ENCODE measurements at regions not wholly inside any gene's neighbourhood (a gene's known extent, or its start where the extent isn't known, plus 50 kb on each side); places are given as distances from the start of the nearest gene placed in this dataset.

DNA sequence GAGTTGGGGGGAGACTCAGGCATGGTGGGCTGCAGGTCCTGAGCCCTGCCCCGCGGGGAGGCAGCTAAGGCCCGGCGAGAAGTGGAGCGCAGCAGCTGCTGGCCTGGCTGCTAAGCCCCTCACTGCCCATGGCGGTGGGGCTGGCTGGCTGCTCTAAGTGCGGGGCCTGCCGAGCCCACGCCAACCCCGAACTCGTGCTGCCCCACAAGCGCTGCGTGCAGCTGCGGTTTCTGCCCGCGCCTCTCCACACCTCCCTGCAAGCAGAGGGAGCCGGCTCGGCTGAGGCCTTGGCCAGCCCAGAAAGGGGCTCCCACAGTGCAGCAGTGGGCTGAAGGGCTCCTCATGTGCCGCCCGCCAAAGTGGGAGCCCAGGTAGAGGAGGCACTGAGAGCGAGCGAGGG is 1355.1 kb upstream of the WWC1 start:
- 94 to 95% methylated on average over 22 of the region's 22 CpGs for whole genome bisulfite sequencing, 2 donors
- Histone ChIP-seq H3K27me3 (no peaks in the 10 kb centered on the region), H3K9me3 (no peaks in the 10 kb centered on the region), H3K36me3 (no peaks in the 10 kb centered on the region), H3K27ac (no peak overlapping the region), H3K4me1 (no peaks in the 10 kb centered on the region), H3K4me3 (no peak overlapping the region)
- FAIRE-seq: no peak
- DNase-seq: no peak
- TF ChIP-seq, protein P1, sequence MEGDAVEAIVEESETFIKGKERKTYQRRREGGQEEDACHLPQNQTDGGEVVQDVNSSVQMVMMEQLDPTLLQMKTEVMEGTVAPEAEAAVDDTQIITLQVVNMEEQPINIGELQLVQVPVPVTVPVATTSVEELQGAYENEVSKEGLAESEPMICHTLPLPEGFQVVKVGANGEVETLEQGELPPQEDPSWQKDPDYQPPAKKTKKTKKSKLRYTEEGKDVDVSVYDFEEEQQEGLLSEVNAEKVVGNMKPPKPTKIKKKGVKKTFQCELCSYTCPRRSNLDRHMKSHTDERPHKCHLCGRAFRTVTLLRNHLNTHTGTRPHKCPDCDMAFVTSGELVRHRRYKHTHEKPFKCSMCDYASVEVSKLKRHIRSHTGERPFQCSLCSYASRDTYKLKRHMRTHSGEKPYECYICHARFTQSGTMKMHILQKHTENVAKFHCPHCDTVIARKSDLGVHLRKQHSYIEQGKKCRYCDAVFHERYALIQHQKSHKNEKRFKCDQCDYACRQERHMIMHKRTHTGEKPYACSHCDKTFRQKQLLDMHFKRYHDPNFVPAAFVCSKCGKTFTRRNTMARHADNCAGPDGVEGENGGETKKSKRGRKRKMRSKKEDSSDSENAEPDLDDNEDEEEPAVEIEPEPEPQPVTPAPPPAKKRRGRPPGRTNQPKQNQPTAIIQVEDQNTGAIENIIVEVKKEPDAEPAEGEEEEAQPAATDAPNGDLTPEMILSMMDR (IDR thresholded peaks at IDR 0.05): no peak
- intact Hi-C loops (cut with DNase I): no loop called here
- ATAC-seq: no peak

DNA sequence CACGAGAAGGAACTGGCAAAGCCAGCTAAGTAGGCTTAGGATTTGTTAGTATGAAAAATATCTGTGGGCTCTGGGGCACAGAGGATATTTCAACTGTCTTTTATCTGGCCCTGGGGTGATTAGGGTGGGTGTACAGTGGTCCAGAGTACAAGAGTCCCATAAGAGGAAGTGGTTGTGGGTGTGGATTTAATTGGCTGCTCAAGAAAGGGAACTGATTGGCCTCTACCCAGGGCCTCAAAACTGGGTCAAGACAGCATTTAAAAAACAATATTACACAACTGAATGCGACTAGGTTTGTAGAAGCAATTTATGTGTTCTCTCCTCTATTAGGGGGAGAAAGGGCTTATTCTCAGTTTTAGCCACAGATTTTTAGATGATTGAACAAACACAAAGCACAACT is 1353.4 kb upstream of the WWC1 start:
- Histone ChIP-seq H3K4me1 (no peaks in the 10 kb centered on the region), H3K36me3 (no peaks in the 10 kb centered on the region), H3K27me3 (no peaks in the 10 kb centered on the region), H3K9me3 (no peaks in the 10 kb centered on the region), H3K27ac (no peak overlapping the region), H3K4me3 (no peak overlapping the region)
- intact Hi-C loops (cut with DNase I): no loop called here
- ATAC-seq: no peak
- TF ChIP-seq, protein P1 (IDR thresholded peaks at IDR 0.05): no peak
- WGBS, 2 donors: 60 to 73% methylated on average over 2 of the region's 2 CpGs
- no peak for DNase-seq
- FAIRE-seq: no peak

DNA sequence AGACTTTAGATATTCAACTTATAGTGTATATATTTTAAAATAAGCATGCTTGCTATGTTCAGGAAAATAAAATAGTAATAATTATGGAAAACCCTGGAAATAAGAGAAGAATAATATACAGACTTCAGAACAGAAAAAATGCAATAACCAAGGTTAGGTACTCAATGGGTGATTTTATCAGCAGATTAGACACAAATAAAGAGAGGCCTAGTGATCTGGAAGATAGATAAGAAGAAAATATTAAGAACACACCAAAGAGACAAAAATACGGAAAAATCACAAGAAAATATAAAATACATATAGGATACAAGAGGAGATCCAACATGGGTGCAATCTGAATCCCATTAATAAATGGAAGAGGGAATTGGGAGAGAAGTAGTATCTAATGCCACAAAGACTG is 1348.5 kb upstream of the WWC1 start:
- TF ChIP-seq, protein P1 (IDR thresholded peaks at IDR 0.05): no peak
- DNase-seq: no peak
- intact Hi-C loops (cut with DNase I): no loop called here
- no peak overlapping the region for H3K4me3 ChIP-seq
- no peaks in the 10 kb centered on the region for H3K27me3 ChIP-seq
- no peaks in the 10 kb centered on the region for H3K9me3 ChIP-seq
- no peaks in the 10 kb centered on the region for H3K4me1 ChIP-seq
- ATAC-seq: no peak
- WGBS, 2 donors: 80 to 90% methylated on average over 1 of the region's 1 CpG
- no peak for FAIRE-seq
- H3K27ac ChIP-seq: no peak overlapping the region
- H3K36me3 ChIP-seq: no peaks in the 10 kb centered on the region

DNA sequence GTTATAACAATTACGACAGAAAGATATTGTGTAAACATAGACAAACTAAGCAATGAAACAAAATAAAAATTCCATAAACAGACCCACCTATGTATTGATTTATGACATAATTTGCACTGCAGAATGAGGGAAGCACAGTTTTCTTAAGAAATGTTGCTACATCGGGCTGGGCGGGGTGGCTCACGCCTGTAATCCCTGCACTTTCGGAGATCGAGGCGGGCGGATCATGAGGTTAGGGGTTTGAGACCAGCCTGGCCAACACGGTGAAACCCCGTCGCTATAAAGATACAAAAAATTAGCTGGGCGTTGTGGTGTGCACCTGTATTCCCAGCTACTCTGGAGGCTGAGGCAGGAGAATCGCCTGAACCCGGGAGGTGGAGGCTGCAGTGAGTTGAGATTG is 1344.4 kb upstream of the WWC1 start:
- no peak for DNase-seq
- Histone ChIP-seq H3K9me3 (no peaks in the 10 kb centered on the region), H3K27ac (no peak overlapping the region), H3K36me3 (no peaks in the 10 kb centered on the region), H3K4me1 (no peaks in the 10 kb centered on the region), H3K27me3 (no peaks in the 10 kb centered on the region), H3K4me3 (no peak overlapping the region)
- ATAC-seq: no peak
- 85 to 94% methylated on average over 14 of the region's 14 CpGs for WGBS, 2 donors
- intact Hi-C loops (cut with DNase I): no loop called here
- TF ChIP-seq, protein P1 (IDR thresholded peaks at IDR 0.05): no peak
- no peak for FAIRE-seq

DNA sequence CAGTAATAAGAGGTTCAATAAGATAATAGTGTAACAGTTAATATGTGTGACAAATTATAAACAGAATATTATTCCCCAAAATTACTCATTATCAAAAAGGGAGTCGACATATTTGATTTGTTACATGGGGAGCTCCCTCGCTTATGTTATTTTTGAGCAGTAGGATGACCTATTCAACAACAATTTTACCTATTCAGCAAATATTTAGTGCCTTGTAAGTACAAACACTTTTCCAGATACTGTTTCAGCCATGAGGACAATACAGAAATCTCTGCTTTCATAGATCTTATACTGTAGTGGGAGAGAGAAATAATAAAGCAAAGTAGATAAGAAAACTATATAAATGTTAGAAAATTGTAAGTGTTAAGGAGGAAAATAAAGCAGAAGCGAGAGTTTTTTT is 1342.8 kb upstream of the WWC1 start:
- 76 to 91% methylated on average over 3 of the region's 3 CpGs for WGBS, 2 donors
- Histone ChIP-seq H3K9me3 (no peaks in the 10 kb centered on the region), H3K4me1 (no peaks in the 10 kb centered on the region), H3K4me3 (no peak overlapping the region), H3K36me3 (no peaks in the 10 kb centered on the region), H3K27ac (no peak overlapping the region), H3K27me3 (no peaks in the 10 kb centered on the region)
- ATAC-seq (no peak), DNase-seq (no peak), FAIRE-seq (no peak)
- TF ChIP-seq, protein P1 (IDR thresholded peaks at IDR 0.05): no peak
- intact Hi-C loops (cut with DNase I): no loop called here

Measured in pancreas (tissue), 10 donors.